CD4-positive, CD25-positive, alpha-beta regulatory T cell (primary cell): ENCODE measurements at regions not wholly inside any gene's neighbourhood (a gene's known extent, or its start where the extent isn't known, plus 50 kb on each side); places are given as distances from the start of the nearest gene placed in this dataset.
A peak's percentile ranks its signal among the peaks of the same experiment; 100 is the strongest.

Source experiments
- ATAC-seq, 2 donors: fragments of 150-1000 bp; cut with Tn5 transposase; one replicate each; pipeline ENCODE4 v1.10.0; 2021; ENCODE audit warnings: low read depth in 2 of 2, moderate number of reproducible peaks in 2 of 2, moderate library complexity in 1 of 2
- DNase-seq, 3 donors: peaks; one replicate each; pipeline versions ENCODE4 v3.0.0 to v3.0.0-alpha.2; 2012 to 2022; ENCODE audit warnings: mixed read lengths in 1 of 3
- H3K27ac ChIP-seq: one replicate; pipeline ENCODE4 v1.7.0; 2013; ENCODE audit warnings: mild to moderate bottlenecking, low read length; ENCODE audit not compliant: insufficient read depth, poor library complexity, severe bottlenecking
- H3K27me3 ChIP-seq: one replicate; pipeline ENCODE4 v1.7.0; 2013; ENCODE audit warnings: low read length; ENCODE audit not compliant: control insufficient read depth, insufficient read depth
- H3K36me3 ChIP-seq: one replicate; pipeline ENCODE4 v1.7.0; 2013; ENCODE audit warnings: mild to moderate bottlenecking, low read length, moderate library complexity; ENCODE audit not compliant: control insufficient read depth, insufficient read depth
- H3K4me1 ChIP-seq: 2 replicates; pipeline ENCODE4 v1.7.0; 2013; ENCODE audit warnings: mild to moderate bottlenecking, low read length; ENCODE audit not compliant: insufficient read depth, control insufficient read depth, poor library complexity, severe bottlenecking
- H3K4me3 ChIP-seq: one replicate; pipeline ENCODE4 v1.7.0; 2013; ENCODE audit warnings: low read depth, mild to moderate bottlenecking, low read length, moderate library complexity
- H3K9me3 ChIP-seq, 2 experiments: 1 replicate in 1 of 2; 2 replicates in 1 of 2; pipeline ENCODE4 v1.7.0; 2013; ENCODE audit warnings: low read length in 2 of 2, mild to moderate bottlenecking in 1 of 2, moderate library complexity in 1 of 2; ENCODE audit not compliant: control insufficient read depth in 2 of 2
- H3K27ac Mint-ChIP-seq, 3 donors: one replicate each; pipeline ENCODE4 v1.8.0; 2020 to 2022; ENCODE audit warnings: mild to moderate bottlenecking in 3 of 3, mixed read lengths in 3 of 3, moderate library complexity in 2 of 3
- H3K27me3 Mint-ChIP-seq: one replicate; pipeline ENCODE4 v1.8.0; 2022; ENCODE audit warnings: mild to moderate bottlenecking, mixed read lengths
- H3K36me3 Mint-ChIP-seq: one replicate; pipeline ENCODE4 v1.8.0; 2020; ENCODE audit warnings: mixed read lengths
- H3K4me1 Mint-ChIP-seq, 4 donors: one replicate each; pipeline ENCODE4 v1.8.0; 2020 to 2022; ENCODE audit warnings: mixed read lengths in 4 of 4, mild to moderate bottlenecking in 1 of 4
- H3K4me3 Mint-ChIP-seq, 4 donors: one replicate each; pipeline ENCODE4 v1.8.0; 2020 to 2022; ENCODE audit warnings: mild to moderate bottlenecking in 4 of 4, mixed read lengths in 4 of 4, moderate library complexity in 3 of 4
- H3K9me3 Mint-ChIP-seq, 7 donors: one replicate each; pipeline ENCODE4 v1.8.0; 2020 to 2022; ENCODE audit warnings: mixed read lengths in 7 of 7, mild to moderate bottlenecking in 3 of 7, moderate library complexity in 2 of 7

GRCh38 chr7:112877691-112878460 is 87.7 kb upstream of the TMEM168 start:
- no peak overlapping the region for H3K4me3 ChIP-seq
- H3K27ac ChIP-seq, result no peak overlapping the region
- H3K4me1 ChIP-seq, result no peaks in the 10 kb centered on the region
- no peaks in the 10 kb centered on the region for H3K27me3 ChIP-seq
- Mint-ChIP-seq H3K27me3 (no peaks in the 10 kb centered on the region), H3K27ac (no peak overlapping the region), H3K9me3 (no peaks in the 10 kb centered on the region), H3K4me3 (no peak overlapping the region), H3K4me1 (peaks cover 11 to 25% (median 17%) of the 10 kb centered on the region in 4 donors), H3K36me3 (peaks cover 17% of the 10 kb centered on the region)
- DNase-seq (no peak), ATAC-seq (no peak)
- peaks cover 9% of the 10 kb centered on the region for H3K36me3 ChIP-seq
- H3K9me3 ChIP-seq, result no peaks in the 10 kb centered on the region

GRCh38 chr7:112876877-112877276 is 86.7 kb upstream of the TMEM168 start:
- H3K4me3 Mint-ChIP-seq, result no peak overlapping the region
- no peak overlapping the region for H3K27ac Mint-ChIP-seq
- H3K9me3 ChIP-seq, result no peaks in the 10 kb centered on the region
- ATAC-seq (no peak), DNase-seq (no peak)
- no peaks in the 10 kb centered on the region for H3K27me3 Mint-ChIP-seq
- peaks cover 17% of the 10 kb centered on the region for H3K36me3 Mint-ChIP-seq
- H3K9me3 Mint-ChIP-seq, result no peaks in the 10 kb centered on the region
- H3K27me3 ChIP-seq, result no peaks in the 10 kb centered on the region
- no peak overlapping the region for H3K27ac ChIP-seq
- H3K36me3 ChIP-seq, result peaks cover 9% of the 10 kb centered on the region
- H3K4me1 ChIP-seq, result no peaks in the 10 kb centered on the region
- no peak overlapping the region for H3K4me3 ChIP-seq
- H3K4me1 Mint-ChIP-seq, result peaks cover 11 to 30% (median 21%) of the 10 kb centered on the region in 4 donors

GRCh38 chr7:112874909-112875308 is 84.7 kb upstream of the TMEM168 start:
- no peaks in the 10 kb centered on the region for H3K27me3 Mint-ChIP-seq
- ATAC-seq (no peak), DNase-seq (no peak)
- no peaks in the 10 kb centered on the region for H3K9me3 Mint-ChIP-seq
- Histone ChIP-seq H3K4me3 (no peak overlapping the region), H3K36me3 (peaks cover 9% of the 10 kb centered on the region), H3K27me3 (no peaks in the 10 kb centered on the region), H3K4me1 (no peaks in the 10 kb centered on the region), H3K9me3 (no peaks in the 10 kb centered on the region), H3K27ac (no peak overlapping the region)
- H3K4me1 Mint-ChIP-seq, result peaks cover 23 to 38% (median 32%) of the 10 kb centered on the region in 4 donors
- no peak overlapping the region for H3K27ac Mint-ChIP-seq
- no peak overlapping the region for H3K4me3 Mint-ChIP-seq
- H3K36me3 Mint-ChIP-seq, result peaks cover 17% of the 10 kb centered on the region

- Mint-ChIP-seq H3K4me3 (no peak overlapping the region), H3K36me3 (peaks cover 14% of the 10 kb centered on the region), H3K9me3 (no peaks in the 10 kb centered on the region), H3K27me3 (no peaks in the 10 kb centered on the region), H3K4me1 (peaks cover 24 to 45% (median 35%) of the 10 kb centered on the region in 4 donors), H3K27ac (no peak overlapping the region)
- no peak overlapping the region for H3K4me3 ChIP-seq
- no peak for ATAC-seq
- H3K27me3 ChIP-seq, result no peaks in the 10 kb centered on the region
- no peaks in the 10 kb centered on the region for H3K4me1 ChIP-seq
- no peaks in the 10 kb centered on the region for H3K9me3 ChIP-seq
- DNase-seq, result no peak
- peaks cover 8% of the 10 kb centered on the region for H3K36me3 ChIP-seq
- no peak overlapping the region for H3K27ac ChIP-seq
Measured at GRCh38 chr7:112873831-112874553, 83.8 kb upstream of the TMEM168 start.

GRCh38 chr7:112869111-112869774 is 79.0 kb upstream of the TMEM168 start:
- Mint-ChIP-seq H3K27ac (no peak overlapping the region), H3K4me3 (no peak overlapping the region)

GRCh38 chr7:112868609-112869008 is 78.4 kb upstream of the TMEM168 start:
- no peaks in the 10 kb centered on the region for H3K36me3 ChIP-seq
- H3K4me3 ChIP-seq, result no peak overlapping the region
- DNase-seq (no peak), ATAC-seq (no peak)
- Mint-ChIP-seq H3K4me3 (no peak overlapping the region), H3K9me3 (peaks cover 0 to 2% (median 0%) of the 10 kb centered on the region in 7 donors), H3K4me1 (peaks cover 30 to 55% (median 36%) of the 10 kb centered on the region in 4 donors), H3K36me3 (peaks cover 9% of the 10 kb centered on the region), H3K27me3 (no peaks in the 10 kb centered on the region), H3K27ac (no peak overlapping the region)
- H3K27me3 ChIP-seq, result no peaks in the 10 kb centered on the region
- peaks cover 6% of the 10 kb centered on the region for H3K4me1 ChIP-seq
- H3K9me3 ChIP-seq, result no peaks in the 10 kb centered on the region
- H3K27ac ChIP-seq, result no peak overlapping the region

More at GRCh38 chr7:112869111-112869774, 79.0 kb upstream of the TMEM168 start:
- Mint-ChIP-seq H3K9me3 (no peaks in the 10 kb centered on the region), H3K36me3 (peaks cover 3% of the 10 kb centered on the region), H3K4me1 (peaks cover 26 to 53% (median 39%) of the 10 kb centered on the region in 4 donors), H3K27me3 (no peaks in the 10 kb centered on the region)
- no peaks in the 10 kb centered on the region for H3K27me3 ChIP-seq
- peaks cover 6% of the 10 kb centered on the region for H3K4me1 ChIP-seq
- no peaks in the 10 kb centered on the region for H3K36me3 ChIP-seq
- H3K9me3 ChIP-seq, result no peaks in the 10 kb centered on the region
- H3K27ac ChIP-seq, result no peak overlapping the region
- H3K4me3 ChIP-seq, result no peak overlapping the region
- DNase-seq, result peak; percentile 24 to 66 (median 42)
- ATAC-seq, result peak in 1 of 2 donors; percentile 60

GRCh38 chr7:112866424-112866823 is 76.2 kb upstream of the TMEM168 start:
- Histone ChIP-seq H3K27me3 (no peaks in the 10 kb centered on the region), H3K4me3 (no peak overlapping the region), H3K4me1 (peaks cover 6% of the 10 kb centered on the region), H3K9me3 (no peaks in the 10 kb centered on the region), H3K36me3 (no peaks in the 10 kb centered on the region), H3K27ac (no peak overlapping the region)
- peaks cover 21 to 40% (median 30%) of the 10 kb centered on the region in 4 donors for H3K4me1 Mint-ChIP-seq
- peaks cover 0 to 4% (median 0%) of the 10 kb centered on the region in 7 donors for H3K9me3 Mint-ChIP-seq
- DNase-seq (peak in 1 of 3 donors; percentile 55), ATAC-seq (no peak)
- H3K36me3 Mint-ChIP-seq, result peaks cover 14% of the 10 kb centered on the region
- no peaks in the 10 kb centered on the region for H3K27me3 Mint-ChIP-seq
- peak overlapping the region in 1 of 3 donors; percentile 60 for H3K27ac Mint-ChIP-seq
- peak overlapping the region in 1 of 4 donors; percentile 43 for H3K4me3 Mint-ChIP-seq
